HG03469 (cell line): ENCODE measurements at regions not wholly inside any gene's neighbourhood (a gene's known extent, or its start where the extent isn't known, plus 50 kb on each side); places are given as distances from the start of the nearest gene placed in this dataset.
A peak's percentile ranks its signal among the peaks of the same experiment; 100 is the strongest.

Experiments used
- ATAC-seq: cut with Tn5 transposase; IDR thresholded peaks from one replicate; pipeline ENCODE4 v1.9.1; 2021; ENCODE audit warnings: mild to moderate bottlenecking, moderate library complexity, moderate number of reproducible peaks; ENCODE audit not compliant: unreplicated experiment

GRCh38 chr9:82208741-82209450, 220.3 kb downstream of the SPATA31D1 start:
- ATAC-seq, result no peak

GRCh38 chr9:82209797-82210470, 221.4 kb downstream of the SPATA31D1 start:
- ATAC-seq, result no peak

- no peak for ATAC-seq
Observed at GRCh38 chr9:82212885-82213284, 224.3 kb downstream of the SPATA31D1 start.

GRCh38 chr9:82216435-82216834, 227.9 kb downstream of the SPATA31D1 start:
- ATAC-seq, result no peak

- no peak for ATAC-seq
Observed at GRCh38 chr9:82223442-82223841, 234.9 kb downstream of the SPATA31D1 start.

- no peak for ATAC-seq
Observed at GRCh38 chr9:82231411-82231810, 242.8 kb downstream of the SPATA31D1 start.

GRCh38 chr9:82234160-82234943, 245.8 kb downstream of the SPATA31D1 start:
- ATAC-seq, result no peak

- ATAC-seq, result no peak
Observed at GRCh38 chr9:82242285-82242963, 253.9 kb downstream of the SPATA31D1 start.

GRCh38 chr9:82247318-82247717, 258.7 kb downstream of the SPATA31D1 start:
- ATAC-seq, result no peak

GRCh38 chr9:82252116-82252515, 263.5 kb downstream of the SPATA31D1 start:
- no peak for ATAC-seq

GRCh38 chr9:82254646-82255367, 266.2 kb downstream of the SPATA31D1 start:
- ATAC-seq, result peak; percentile 50

- no peak for ATAC-seq
Observed at GRCh38 chr9:82255481-82256176, 267.1 kb downstream of the SPATA31D1 start.

- no peak for ATAC-seq
Observed at GRCh38 chr9:82260691-82261090, 272.1 kb downstream of the SPATA31D1 start.

GRCh38 chr9:82263619-82264018, 275.0 kb downstream of the SPATA31D1 start:
- no peak for ATAC-seq

GRCh38 chr9:82271106-82271561, 282.6 kb downstream of the SPATA31D1 start:
- ATAC-seq, result no peak

- no peak for ATAC-seq
Observed at GRCh38 chr9:82273121-82273520, 284.5 kb downstream of the SPATA31D1 start.

GRCh38 chr9:82275258-82275927, 286.8 kb downstream of the SPATA31D1 start:
- ATAC-seq, result no peak

GRCh38 chr9:82281066-82281465, 292.5 kb downstream of the SPATA31D1 start:
- ATAC-seq, result no peak

GRCh38 chr9:82284758-82285157, 296.2 kb downstream of the SPATA31D1 start:
- ATAC-seq, result no peak
